Stomach (tissue), 4 donors: ENCODE measurements at regions not wholly inside any gene's neighbourhood (a gene's known extent, or its start where the extent isn't known, plus 50 kb on each side); places are given as distances from the start of the nearest gene placed in this dataset.

Experiments used
- CTCF ChIP-seq, 7 experiments: fragments of 450-650 bp in 4 of 7; fragments of 200-600 bp in 3 of 7; sonication (generic) in 3 of 7; IDR thresholded peaks; one replicate each; pipeline ENCODE4 v1.5.1; 2016 to 2019; ENCODE audit warnings: antibody characterized with exemption in 7 of 7, control low read depth in 2 of 7, mild to moderate bottlenecking in 1 of 7
- EP300 ChIP-seq: sonication (generic); formaldehyde crosslinking; IDR thresholded peaks from one replicate; pipeline ENCODE4 v1.6.1; 2017; ENCODE audit warnings: antibody characterized with exemption
- POLR2A ChIP-seq, 4 donors: fragments of 450-650 bp; IDR thresholded peaks; one replicate each; pipeline ENCODE4 v1.6.1; 2016; ENCODE audit warnings: antibody characterized with exemption in 4 of 4, control low read depth in 2 of 4, mild to moderate bottlenecking in 1 of 4, moderate library complexity in 1 of 4
- POLR2AphosphoS5 ChIP-seq, 3 donors: sonication (generic); formaldehyde crosslinking; IDR thresholded peaks; one replicate each; pipeline ENCODE4 v1.6.1; 2016; ENCODE audit warnings: antibody characterized with exemption in 3 of 3

- no peak for TF ChIP-seq CTCF (IDR thresholded peaks at IDR 0.05)
- no peak for TF ChIP-seq POLR2AphosphoS5 (IDR thresholded peaks at IDR 0.05)
- no peak for TF ChIP-seq POLR2A (IDR thresholded peaks at IDR 0.05)
- no peak for TF ChIP-seq EP300
These were observed 79.9 kb downstream of the RMI2 start for GRCh38 chr16:11425140-11425539.
